WTC11 (cell line): ENCODE measurements at regions not wholly inside any gene's neighbourhood (a gene's known extent, or its start where the extent isn't known, plus 50 kb on each side); places are given as distances from the start of the nearest gene placed in this dataset.

Experiments used
- ATAC-seq: fragments of 200-7000 bp; cut with Tn5 transposase; 2 replicates; pipeline ENCODE4 v1.10.0; 2021; ENCODE audit warnings: mild to moderate bottlenecking, moderate library complexity
- CTCF ChIA-PET: fragments of 300-600 bp; sonication (Branson Sonifier 250); formaldehyde crosslinking; loops from one replicate; lab custom pipeline; 2021; ENCODE audit warnings: antibody characterized with exemption; lab: Charles Lee
- POLR2A ChIA-PET: fragments of 350-600 bp; sonication (Branson Sonifier 250); formaldehyde crosslinking; loops from one replicate; lab custom pipeline; 2021; ENCODE audit warnings: antibody characterized with exemption; lab: Charles Lee
- DNase-seq: peaks from one replicate; pipeline ENCODE4 v3.0.0; 2021; ENCODE audit warnings: low spot score
- H3K27ac Mint-ChIP-seq: 2 replicates; pipeline ENCODE4 v1.8.0; 2021; ENCODE audit warnings: mixed read lengths
- H3K27me3 Mint-ChIP-seq: 2 replicates; pipeline ENCODE4 v1.8.0; 2021; ENCODE audit warnings: low read depth, mild to moderate bottlenecking, moderate library complexity, mixed read lengths
- H3K36me3 Mint-ChIP-seq: 2 replicates; pipeline ENCODE4 v1.8.0; 2021; ENCODE audit warnings: mixed read lengths
- H3K4me1 Mint-ChIP-seq: 2 replicates; pipeline ENCODE4 v1.8.0; 2022; ENCODE audit warnings: mixed read lengths
- H3K4me3 Mint-ChIP-seq: 2 replicates; pipeline ENCODE4 v1.8.0; 2021; ENCODE audit warnings: mild to moderate bottlenecking, moderate library complexity, mixed read lengths
- H3K9me3 Mint-ChIP-seq: 2 replicates; pipeline ENCODE4 v1.8.0; 2021; ENCODE audit warnings: mixed read lengths
- AR ChIP-seq: fragments of 250-450 bp; sonication (Bioruptor Pico); IDR thresholded peaks from 2 replicates; pipeline ENCODE4 v1.9.0; 2021; ENCODE audit warnings: mild to moderate bottlenecking
- ATF1 ChIP-seq: sonication (generic); formaldehyde crosslinking; IDR thresholded peaks from 2 replicates; pipeline ENCODE4 v1.8.1; 2023; ENCODE audit warnings: mild to moderate bottlenecking, moderate library complexity, missing genetic modification reagents
- ATF3 ChIP-seq: sonication (generic); formaldehyde crosslinking; conservative IDR thresholded peaks from 2 replicates; pipeline ENCODE4 v1.8.1; 2022; ENCODE audit warnings: mild to moderate bottlenecking, missing genetic modification reagents
- ATF6 ChIP-seq: sonication (generic); formaldehyde crosslinking; IDR thresholded peaks from 2 replicates; pipeline ENCODE4 v1.8.1; 2023; ENCODE audit warnings: mild to moderate bottlenecking, missing genetic modification reagents
- E2F1 ChIP-seq: sonication (generic); formaldehyde crosslinking; IDR thresholded peaks from 2 replicates; pipeline ENCODE4 v1.8.0; 2022; ENCODE audit warnings: mild to moderate bottlenecking, missing genetic modification reagents
- E2F5 ChIP-seq: sonication (generic); formaldehyde crosslinking; IDR thresholded peaks from 2 replicates; pipeline ENCODE4 v1.8.1; 2022; ENCODE audit warnings: mild to moderate bottlenecking, moderate library complexity, missing genetic modification reagents
- ELF4 ChIP-seq: sonication (generic); formaldehyde crosslinking; IDR thresholded peaks from 2 replicates; pipeline ENCODE4 v1.8.1; 2022; ENCODE audit warnings: low read depth, mild to moderate bottlenecking, moderate library complexity, missing genetic modification reagents
- ERG ChIP-seq: fragments of 250-450 bp; sonication (Bioruptor Pico); IDR thresholded peaks from 2 replicates; pipeline ENCODE4 v1.8.0; 2021; ENCODE audit warnings: mild to moderate bottlenecking
- FOXK1 ChIP-seq: sonication (generic); formaldehyde crosslinking; IDR thresholded peaks from 2 replicates; pipeline ENCODE4 v1.8.0; 2022; ENCODE audit warnings: mild to moderate bottlenecking, moderate library complexity, missing genetic modification reagents
- JAZF1 ChIP-seq: fragments of 250-450 bp; sonication (Bioruptor Pico); IDR thresholded peaks from 2 replicates; pipeline ENCODE4 v1.9.0; 2021; ENCODE audit warnings: moderate library complexity, mild to moderate bottlenecking, inconsistent platforms
- MYBL2 ChIP-seq: sonication (generic); formaldehyde crosslinking; IDR thresholded peaks from 2 replicates; pipeline ENCODE4 v1.8.1; 2023; ENCODE audit warnings: mild to moderate bottlenecking, moderate library complexity, missing genetic modification reagents
- OVOL2 ChIP-seq: fragments of 250-450 bp; sonication (Bioruptor Pico); IDR thresholded peaks from 2 replicates; pipeline ENCODE4 v1.9.0; 2021; ENCODE audit warnings: mild to moderate bottlenecking, borderline replicate concordance
- PREB ChIP-seq: sonication (generic); formaldehyde crosslinking; IDR thresholded peaks from 2 replicates; pipeline ENCODE4 v1.8.1; 2022; ENCODE audit warnings: mild to moderate bottlenecking, missing genetic modification reagents, moderate library complexity, borderline replicate concordance
- SMAD3 ChIP-seq: sonication (generic); formaldehyde crosslinking; IDR thresholded peaks from 2 replicates; pipeline ENCODE4 v1.8.0; 2022; ENCODE audit warnings: missing genetic modification reagents, mild to moderate bottlenecking, borderline replicate concordance
- SMAD4 ChIP-seq: sonication (generic); formaldehyde crosslinking; IDR thresholded peaks from 2 replicates; pipeline ENCODE4 v1.8.0; 2022; ENCODE audit warnings: mild to moderate bottlenecking, missing genetic modification reagents
- SP1 ChIP-seq: sonication (generic); formaldehyde crosslinking; conservative IDR thresholded peaks from 2 replicates; pipeline ENCODE4 v1.8.1; 2022; ENCODE audit warnings: missing genetic modification reagents
- USF2 ChIP-seq: sonication (generic); formaldehyde crosslinking; IDR thresholded peaks from 2 replicates; pipeline ENCODE4 v1.8.1; 2023; ENCODE audit warnings: mild to moderate bottlenecking, missing genetic modification reagents, moderate library complexity
- ZBTB43 ChIP-seq: sonication (generic); formaldehyde crosslinking; IDR thresholded peaks from 2 replicates; pipeline ENCODE4 v1.8.1; 2023; ENCODE audit warnings: mild to moderate bottlenecking, missing genetic modification reagents
- ZMAT4 ChIP-seq: fragments of 250-450 bp; sonication (Bioruptor Pico); IDR thresholded peaks from 2 replicates; pipeline ENCODE4 v1.9.0; 2021; ENCODE audit warnings: mild to moderate bottlenecking
- ZNF121 ChIP-seq: sonication (generic); formaldehyde crosslinking; IDR thresholded peaks from 2 replicates; pipeline ENCODE4 v1.8.0; 2023; ENCODE audit warnings: missing genetic modification reagents
- ZNF219 ChIP-seq: sonication (generic); formaldehyde crosslinking; IDR thresholded peaks from 2 replicates; pipeline ENCODE4 v1.8.0; 2023; ENCODE audit warnings: missing genetic modification reagents, mild to moderate bottlenecking, borderline replicate concordance
- ZNF232 ChIP-seq: sonication (generic); formaldehyde crosslinking; IDR thresholded peaks from 2 replicates; pipeline ENCODE4 v1.8.0; 2022; ENCODE audit warnings: mild to moderate bottlenecking, missing genetic modification reagents
- ZNF396 ChIP-seq: fragments of 250-450 bp; sonication (Bioruptor Pico); IDR thresholded peaks from 2 replicates; pipeline ENCODE4 v1.8.0; 2021; ENCODE audit warnings: mild to moderate bottlenecking, moderate library complexity, borderline replicate concordance
- ZNF423 ChIP-seq: fragments of 250-450 bp; sonication (Bioruptor Pico); IDR thresholded peaks from 2 replicates; pipeline ENCODE4 v2.1.2; 2022; ENCODE audit warnings: mild to moderate bottlenecking, moderate library complexity

GRCh38 chr9:135212961-135213360 lies 125.5 kb downstream of the OLFM1 start:
- peaks cover 2% of the 10 kb centered on the region; the same call in 1 of the 2 replicates for H3K36me3 Mint-ChIP-seq
- no peak overlapping the region for H3K4me3 Mint-ChIP-seq
- no peak overlapping the region for H3K27ac Mint-ChIP-seq
- CTCF ChIA-PET: interaction anchor here (1.0 to 1.5 kb wide), 2 partner anchors 9 to 34 kb away, joined by 3 read pairs; no protein-coding TSS in a partner anchor
- peaks cover 16% of the 10 kb centered on the region for H3K4me1 Mint-ChIP-seq
- no peak for ATAC-seq
- TF ChIP-seq ATF3 (CRISPR knock-in tag) (no peak), ZNF232 (CRISPR knock-in tag) (no peak), ZNF219 (CRISPR knock-in tag) (no peak), E2F1 (no peak), SMAD4 (no peak), ELF4 (no peak)
- TF ChIP-seq, all 79 proteins: peak for 0
- no peaks in the 10 kb centered on the region for H3K27me3 Mint-ChIP-seq
- peaks cover 16% of the 10 kb centered on the region for H3K9me3 Mint-ChIP-seq
- POLR2A ChIA-PET: no interaction called here
- peak; percentile 7 for DNase-seq

GRCh38 chr9:135213566-135213965 lies 126.1 kb downstream of the OLFM1 start:
- POLR2A ChIA-PET: no interaction called here
- Mint-ChIP-seq H3K4me3 (no peak overlapping the region), H3K27me3 (no peaks in the 10 kb centered on the region), H3K27ac (no peak overlapping the region), H3K36me3 (peaks cover 2% of the 10 kb centered on the region; the same call in 1 of the 2 replicates), H3K4me1 (peaks cover 22% of the 10 kb centered on the region), H3K9me3 (peaks cover 16% of the 10 kb centered on the region)
- CTCF ChIA-PET: interaction anchor here (1.0 kb wide), 1 partner anchor 35 kb away, joined by 3 read pairs; no protein-coding TSS in a partner anchor
- peak; percentile 2 for DNase-seq
- ATAC-seq: no peak
- no peak for TF ChIP-seq PREB (CRISPR knock-in tag)
- no peak for TF ChIP-seq ERG
- TF ChIP-seq MYBL2 (CRISPR knock-in tag): no peak
- TF ChIP-seq ZNF121 (CRISPR knock-in tag): no peak
- TF ChIP-seq ATF1 (CRISPR knock-in tag): no peak
- TF ChIP-seq JAZF1 (CRISPR knock-in tag): no peak
- no peak for TF ChIP-seq OVOL2
- no peak for TF ChIP-seq ZBTB43 (CRISPR knock-in tag)
- TF ChIP-seq ZNF423: no peak
- TF ChIP-seq FOXK1: no peak
- TF ChIP-seq SMAD3 (CRISPR knock-in tag): no peak
- TF ChIP-seq ZMAT4: no peak
- TF ChIP-seq USF2: no peak
- no peak for TF ChIP-seq ATF6 (CRISPR knock-in tag)
- no peak for TF ChIP-seq SP1 (CRISPR knock-in tag)
- no peak for TF ChIP-seq ZNF396 (CRISPR knock-in tag)
- no peak for TF ChIP-seq AR
- no peak for TF ChIP-seq E2F5 (CRISPR knock-in tag)
